ENCODE measurements at regions not wholly inside any gene's neighbourhood (a gene's known extent, or its start where the extent isn't known, plus 50 kb on each side); places are given as distances from the start of the nearest gene placed in this dataset.

GRCh38 chr1:230503726-230504125 is 77.6 kb upstream of the PGBD5 start:
- ChIA-PET CTCF (no interaction called here), POLR2A (no interaction called here)

GRCh38 chr1:230502996-230503395 is 76.9 kb upstream of the PGBD5 start:
- H3K9me3 ChIP-seq (ENCODE audit: control insufficient read depth, insufficient read depth, low read depth, low read length) = no peaks in the 10 kb centered on the region
- CTCF ChIA-PET = interaction anchor here (0.7 kb wide), 2 partner anchors 62 to 79 kb away, joined by 5 to 6 read pairs; no protein-coding TSS in a partner anchor
- no peak overlapping the region for H3K27ac ChIP-seq (ENCODE audit: extremely low read depth, low read depth, low read length)
- H3K36me3 ChIP-seq (ENCODE audit: control insufficient read depth in 2 of 2, insufficient read depth in 1 of 2, low read length in 2 of 2) = no peaks in the 10 kb centered on the region
- TF ChIP-seq ZNF548 (tag by site-specific recombination; IDR thresholded peaks at IDR 0.05) (peak; percentile 85), GLIS2 (tag by site-specific recombination; IDR thresholded peaks at IDR 0.05) (no peak)
- no peak overlapping the region for H3K4me3 ChIP-seq (ENCODE audit: low read depth, low read length)
- H3K4me1 ChIP-seq (ENCODE audit: control insufficient read depth, insufficient read depth, low read length) = peaks cover 6% of the 10 kb centered on the region; the same call in 1 of the 2 replicates
- POLR2A ChIA-PET = no interaction called here

More at GRCh38 chr1:230503726-230504125, 77.6 kb upstream of the PGBD5 start:
- H3K4me1 ChIP-seq (ENCODE audit: control insufficient read depth, insufficient read depth, low read length) = peaks cover 2% of the 10 kb centered on the region; the same call in 1 of the 2 replicates
- H3K9me3 ChIP-seq (ENCODE audit: control insufficient read depth, insufficient read depth, low read depth, low read length) = no peaks in the 10 kb centered on the region
- TF ChIP-seq ZBTB10 (tag by site-specific recombination; IDR thresholded peaks at IDR 0.05) (no peak), ZNF626 (tag by site-specific recombination; IDR thresholded peaks at IDR 0.05) (no peak), ZNF654 (tag by site-specific recombination; IDR thresholded peaks at IDR 0.05; ENCODE audit: low read depth) (no peak), ZNF776 (tag by site-specific recombination; IDR thresholded peaks at IDR 0.05; ENCODE audit: borderline replicate concordance) (no peak), MEIS1 (CRISPR knock-in tag; IDR thresholded peaks at IDR 0.05; ENCODE audit: borderline replicate concordance) (no peak), ZNF202 (tag by site-specific recombination; IDR thresholded peaks at IDR 0.05; ENCODE audit: borderline replicate concordance) (no peak), SALL2 (tag by site-specific recombination; IDR thresholded peaks at IDR 0.05; ENCODE audit: borderline replicate concordance) (no peak), PRDM10 (tag by site-specific recombination; IDR thresholded peaks at IDR 0.05) (0 out of 2 replicates have a peak, but pooled peaks have one; percentile 29), SCRT2 (tag by site-specific recombination; IDR thresholded peaks at IDR 0.05) (no peak)
- H3K36me3 ChIP-seq (ENCODE audit: control insufficient read depth in 2 of 2, insufficient read depth in 1 of 2, low read length in 2 of 2) = no peaks in the 10 kb centered on the region
- no peak overlapping the region for H3K27ac ChIP-seq (ENCODE audit: extremely low read depth, low read depth, low read length)
- H3K4me3 ChIP-seq (ENCODE audit: low read depth, low read length) = no peak overlapping the region

- ChIA-PET CTCF (no interaction called here), POLR2A (no interaction called here)
- Histone ChIP-seq H3K4me1 (ENCODE audit: control insufficient read depth, insufficient read depth, low read length) (peaks cover 6% of the 10 kb centered on the region; the same call in 1 of the 2 replicates), H3K27ac (ENCODE audit: extremely low read depth, low read depth, low read length) (no peak overlapping the region), H3K9me3 (ENCODE audit: control insufficient read depth, insufficient read depth, low read depth, low read length) (no peaks in the 10 kb centered on the region), H3K36me3 (ENCODE audit: control insufficient read depth in 2 of 2, insufficient read depth in 1 of 2, low read length in 2 of 2) (no peaks in the 10 kb centered on the region), H3K4me3 (ENCODE audit: low read depth, low read length) (no peak overlapping the region)
- TF ChIP-seq TRIM28 (IDR thresholded peaks at IDR 0.05; ENCODE audit: borderline replicate concordance, low read length) (no peak), ZNF140 (tag by site-specific recombination; IDR thresholded peaks at IDR 0.05) (no peak), ZBTB7A (tag by site-specific recombination; IDR thresholded peaks at IDR 0.05; ENCODE audit: low read depth) (no peak), ZNF692 (tag by site-specific recombination; IDR thresholded peaks at IDR 0.05) (no peak), ZNF19 (tag by site-specific recombination; IDR thresholded peaks at IDR 0.05; ENCODE audit: low read depth) (no peak), ZNF398 (tag by site-specific recombination; IDR thresholded peaks at IDR 0.05) (no peak), GFI1B (tag by site-specific recombination; IDR thresholded peaks at IDR 0.05) (no peak), ZNF560 (tag by site-specific recombination; IDR thresholded peaks at IDR 0.05; ENCODE audit: borderline replicate concordance) (no peak), ZNF488 (tag by site-specific recombination; IDR thresholded peaks at IDR 0.05) (no peak), ZNF354C (tag by site-specific recombination; IDR thresholded peaks at IDR 0.05; ENCODE audit: borderline replicate concordance, low read depth) (no peak), ZNF623 (tag by site-specific recombination; IDR thresholded peaks at IDR 0.05) (no peak)
Measured at GRCh38 chr1:230502306-230502705, 76.2 kb upstream of the PGBD5 start.
